HEK293T (cell line): ENCODE measurements at regions not wholly inside any gene's neighbourhood (a gene's known extent, or its start where the extent isn't known, plus 50 kb on each side); places are given as distances from the start of the nearest gene placed in this dataset.

Experiments used
- CTCF ChIA-PET: fragments of 350-600 bp; formaldehyde crosslinking; extraction: SDS; loops from one replicate; lab custom pipeline; 2021; ENCODE audit warnings: antibody characterized with exemption, inconsistent platforms; lab: Yijun Ruan, JAX
- POLR2A ChIA-PET: fragments of 350-600 bp; formaldehyde crosslinking; extraction: SDS; loops from one replicate; lab custom pipeline; 2020; ENCODE audit warnings: antibody characterized with exemption, inconsistent platforms; lab: Yijun Ruan, JAX
- DNase-seq: peaks from one replicate; pipeline ENCODE4 v3.0.0; 2012; ENCODE audit warnings: mixed read lengths; ENCODE audit errors: extremely low spot score
- ARNT ChIP-seq: fragments of 450-650 bp; IDR thresholded peaks from 2 replicates; pipeline ENCODE4 v1.6.1; 2017; ENCODE audit warnings: mild to moderate bottlenecking
- BHLHE40 ChIP-seq: fragments of 450-650 bp; IDR thresholded peaks from 2 replicates; pipeline ENCODE4 v1.6.1; 2016; ENCODE audit warnings: mild to moderate bottlenecking, moderate library complexity, borderline replicate concordance
- CTBP1 ChIP-seq: fragments of 450-650 bp; IDR thresholded peaks from 2 replicates; pipeline ENCODE4 v1.6.1; 2016; ENCODE audit warnings: borderline replicate concordance
- ELF4 ChIP-seq: fragments of 450-650 bp; IDR thresholded peaks from 2 replicates; pipeline ENCODE4 v1.6.1; 2017; ENCODE audit warnings: antibody characterized with exemption
- FOXA1 ChIP-seq: fragments of 450-650 bp; IDR thresholded peaks from 2 replicates; pipeline ENCODE4 v1.6.1; 2016; ENCODE audit warnings: mild to moderate bottlenecking
- FOXK2 ChIP-seq: fragments of 450-650 bp; IDR thresholded peaks from 2 replicates; pipeline ENCODE4 v1.6.1; 2016; ENCODE audit warnings: mild to moderate bottlenecking
- FOXM1 ChIP-seq: fragments of 450-650 bp; IDR thresholded peaks from 2 replicates; pipeline ENCODE4 v1.6.1; 2017; ENCODE audit warnings: mild to moderate bottlenecking, borderline replicate concordance
- HDGF ChIP-seq: fragments of 450-650 bp; IDR thresholded peaks from 2 replicates; pipeline ENCODE4 v1.6.1; 2017; ENCODE audit warnings: antibody characterized with exemption, borderline replicate concordance
- L3MBTL2 ChIP-seq: fragments of 450-650 bp; conservative IDR thresholded peaks from 2 replicates; pipeline ENCODE4 v1.6.1; 2016; ENCODE audit warnings: mild to moderate bottlenecking
- LEF1 ChIP-seq: fragments of 450-650 bp; IDR thresholded peaks from 2 replicates; pipeline ENCODE4 v1.6.1; 2017; ENCODE audit warnings: mild to moderate bottlenecking, borderline replicate concordance
- PKNOX1 ChIP-seq: fragments of 450-650 bp; IDR thresholded peaks from 2 replicates; pipeline ENCODE4 v1.6.1; 2016
- SP1 ChIP-seq: fragments of 450-650 bp; IDR thresholded peaks from 2 replicates; pipeline ENCODE4 v1.6.1; 2017
- SUZ12 ChIP-seq: fragments of 450-650 bp; IDR thresholded peaks from 2 replicates; pipeline ENCODE4 v1.6.1; 2016; ENCODE audit warnings: mild to moderate bottlenecking
- TARDBP ChIP-seq: fragments of 450-650 bp; IDR thresholded peaks from 2 replicates; pipeline ENCODE4 v1.6.1; 2016
- ZNF384 ChIP-seq: fragments of 450-650 bp; IDR thresholded peaks from 2 replicates; pipeline ENCODE4 v1.6.1; 2016

DNA sequence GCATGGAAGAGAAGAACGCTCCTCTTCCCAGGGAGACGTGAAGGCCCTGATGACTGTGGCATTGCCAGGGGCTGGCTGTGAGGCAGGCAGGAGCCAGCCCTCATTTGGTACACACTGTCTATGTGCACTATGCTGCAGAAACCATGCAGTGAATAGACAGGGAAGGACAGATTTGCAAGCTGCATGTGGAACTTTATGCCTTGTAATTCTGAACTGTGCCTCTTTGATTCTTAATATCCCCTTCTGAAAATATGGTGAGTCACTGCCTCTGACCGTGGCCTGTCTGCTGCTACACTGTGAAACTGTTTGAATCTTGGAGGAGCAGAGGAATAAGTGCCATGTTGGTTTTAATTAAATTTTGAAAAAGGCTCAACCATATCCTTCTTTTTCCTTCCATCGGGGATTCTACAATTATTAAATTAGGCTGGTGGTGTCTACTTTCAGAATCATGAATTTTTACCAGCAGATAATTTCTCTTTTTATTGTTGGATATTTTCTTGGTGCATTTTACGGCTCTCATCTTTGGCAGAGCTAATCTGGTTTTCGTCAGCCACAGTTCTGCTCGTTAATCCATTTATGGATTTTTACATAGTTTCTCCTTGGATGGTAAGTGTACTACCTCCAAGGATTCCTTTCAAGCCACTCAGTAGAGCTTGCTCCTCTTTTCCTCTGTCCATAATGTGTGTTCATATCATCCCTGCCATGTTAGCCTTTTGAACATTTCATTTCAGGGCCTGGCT is 301.0 kb upstream of the SLC35B3 start:
- ChIA-PET CTCF (interaction anchor here (0.6 kb wide), 1 partner anchor 1743 kb away, joined by 4 read pairs; no protein-coding TSS in a partner anchor), POLR2A (no interaction called here)
- no peak for DNase-seq
- no peak for TF ChIP-seq FOXK2
- no peak for TF ChIP-seq ZNF384
- TF ChIP-seq LEF1: no peak
- TF ChIP-seq CTBP1: no peak

GRCh38 chr6:8733879-8734278 is 298.5 kb upstream of the SLC35B3 start:
- ChIA-PET CTCF (no interaction called here), POLR2A (no interaction called here)
- DNase-seq: no peak
- TF ChIP-seq L3MBTL2 (no peak), ZNF384 (no peak), LEF1 (no peak), SP1 (no peak), PKNOX1 (no peak), BHLHE40 (no peak), ELF4 (no peak), HDGF (no peak), FOXM1 (no peak), FOXA1 (no peak), FOXK2 (no peak), TARDBP (no peak), CTBP1 (no peak)

- TF ChIP-seq ZNF384: no peak
- no peak for TF ChIP-seq FOXA1
- TF ChIP-seq LEF1: no peak
- TF ChIP-seq HDGF: no peak
- TF ChIP-seq BHLHE40: no peak
- TF ChIP-seq SP1: no peak
- TF ChIP-seq PKNOX1: no peak
- TF ChIP-seq ARNT: no peak
- TF ChIP-seq FOXM1: no peak
- TF ChIP-seq FOXK2: no peak
- no peak for TF ChIP-seq TARDBP
- no peak for TF ChIP-seq ELF4
- no peak for TF ChIP-seq SUZ12
- ChIA-PET CTCF (interaction anchor here (1.1 kb wide), 1 partner anchor 11 kb away, joined by 3 read pairs; no protein-coding TSS in a partner anchor), POLR2A (no interaction called here)
- DNase-seq: no peak
Observed at GRCh38 chr6:8731874-8732273, 296.5 kb upstream of the SLC35B3 start.

- ChIA-PET CTCF (no interaction called here), POLR2A (no interaction called here)
- no peak for DNase-seq
- TF ChIP-seq HDGF: no peak
- TF ChIP-seq PKNOX1: no peak
- no peak for TF ChIP-seq FOXA1
Observed at GRCh38 chr6:8710668-8711431, 275.5 kb upstream of the SLC35B3 start.

DNA sequence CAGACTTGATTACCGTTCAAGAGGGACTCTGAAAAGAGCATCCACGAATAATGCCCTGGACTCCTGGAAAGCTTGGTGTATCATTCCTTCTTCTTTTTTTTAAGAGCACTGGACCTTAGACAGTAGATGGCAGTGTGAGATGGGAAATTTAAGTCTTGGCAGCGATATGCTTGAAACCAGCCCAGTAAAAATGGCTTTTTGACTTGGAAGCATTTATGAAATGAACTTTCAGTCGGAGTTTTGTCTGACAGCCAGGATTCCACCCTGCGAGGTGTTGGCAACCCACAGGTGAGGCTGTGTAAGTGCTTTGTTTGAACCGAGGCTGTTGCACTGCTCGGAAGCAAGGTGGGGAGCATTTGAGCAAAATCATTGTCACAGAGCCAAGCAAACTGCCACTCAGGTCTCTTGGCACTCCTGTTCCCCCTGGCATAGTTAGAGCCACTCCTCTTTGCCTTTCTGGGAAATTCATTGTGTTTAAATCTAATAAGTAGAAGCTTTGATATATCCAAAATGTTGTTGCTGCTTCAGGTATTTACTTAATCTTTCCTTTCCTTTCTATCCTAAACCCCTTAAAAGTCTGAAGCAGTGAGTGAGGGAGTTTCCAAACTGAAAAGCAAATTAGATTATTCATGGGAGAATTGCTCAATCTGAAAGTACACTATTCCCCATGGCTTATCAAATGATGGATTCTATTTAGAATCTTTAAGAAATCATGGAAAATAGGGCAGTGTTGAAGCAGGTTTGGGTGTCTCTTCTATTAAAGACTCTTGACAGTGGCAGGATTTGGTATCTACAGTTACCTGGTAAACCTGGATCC is 272.8 kb upstream of the SLC35B3 start:
- CTCF ChIA-PET: interaction anchor here (0.9 to 1.5 kb wide), 2 partner anchors 181 to 209 kb away, joined by 3 to 7 read pairs; no protein-coding TSS in a partner anchor
- POLR2A ChIA-PET: no interaction called here
- peak; percentile 42 for DNase-seq
- peak; percentile 61 for TF ChIP-seq ZNF384
- no peak for TF ChIP-seq CTBP1

- no peak for TF ChIP-seq SP1
- TF ChIP-seq HDGF: no peak
- TF ChIP-seq PKNOX1: no peak
- CTCF ChIA-PET: interaction anchor here (0.6 to 1.5 kb wide), 5 partner anchors 27 to 540 kb away, joined by 3 to 7 read pairs (median 3); no protein-coding TSS in a partner anchor
- POLR2A ChIA-PET: no interaction called here
- DNase-seq: no peak
Observed at GRCh38 chr6:8707369-8707768, 272.0 kb upstream of the SLC35B3 start.
